Endodermal cell (in vitro differentiated cells): ENCODE measurements at regions not wholly inside any gene's neighbourhood (a gene's known extent, or its start where the extent isn't known, plus 50 kb on each side); places are given as distances from the start of the nearest gene placed in this dataset.

Experiments used
- DNase-seq: peaks from one replicate; pipeline ENCODE4 v3.0.0-alpha.2; 2017
- H3K27ac ChIP-seq: 2 replicates; pipeline ENCODE4 v1.5.1; 2013; ENCODE audit warnings: mild to moderate bottlenecking, low read depth, low read length, moderate library complexity
- H3K27me3 ChIP-seq: 2 replicates; pipeline ENCODE4 v1.6.1; 2013; ENCODE audit warnings: mild to moderate bottlenecking, low read length, moderate library complexity; ENCODE audit not compliant: insufficient read depth, control insufficient read depth, poor library complexity, severe bottlenecking
- H3K36me3 ChIP-seq: 2 replicates; pipeline ENCODE4 v1.7.0; 2013; ENCODE audit warnings: mild to moderate bottlenecking, low read length, moderate library complexity; ENCODE audit not compliant: control insufficient read depth, insufficient read depth
- H3K4me1 ChIP-seq: one replicate; pipeline ENCODE4 v1.7.0; 2013; ENCODE audit warnings: low read length; ENCODE audit not compliant: control insufficient read depth, insufficient read depth
- H3K4me3 ChIP-seq: 2 replicates; pipeline ENCODE4 v1.5.1; 2013; ENCODE audit warnings: mild to moderate bottlenecking, low read length, moderate library complexity
- H3K9ac ChIP-seq: 2 replicates; pipeline ENCODE4 v1.6.1; 2013; ENCODE audit warnings: mild to moderate bottlenecking, low read length, moderate library complexity; ENCODE audit not compliant: poor library complexity, severe bottlenecking; ENCODE audit errors: extremely low read depth
- H3K9me3 ChIP-seq: 2 replicates; pipeline ENCODE4 v1.6.1; 2013; ENCODE audit warnings: mild to moderate bottlenecking, low read length, moderate library complexity; ENCODE audit not compliant: control insufficient read depth
- H3K27ac Mint-ChIP-seq: 2 replicates; pipeline ENCODE4 v1.8.0; 2020; ENCODE audit warnings: mixed read lengths
- H3K27me3 Mint-ChIP-seq: 2 replicates; pipeline ENCODE4 v1.8.0; 2021; ENCODE audit warnings: mild to moderate bottlenecking, mixed read lengths; ENCODE audit not compliant: insufficient read depth
- H3K36me3 Mint-ChIP-seq: 2 replicates; pipeline ENCODE4 v1.8.0; 2020; ENCODE audit warnings: low read depth, mixed read lengths
- H3K4me1 Mint-ChIP-seq: 2 replicates; pipeline ENCODE4 v1.8.0; 2020; ENCODE audit warnings: mixed read lengths
- H3K4me3 Mint-ChIP-seq: 2 replicates; pipeline ENCODE4 v1.8.0; 2020; ENCODE audit warnings: mild to moderate bottlenecking, moderate library complexity, mixed read lengths
- H3K9me3 Mint-ChIP-seq: 2 replicates; pipeline ENCODE4 v1.8.0; 2020; ENCODE audit warnings: mild to moderate bottlenecking, mixed read lengths
- CTCF ChIP-seq: fragments of 200-600 bp; sonication (generic); conservative IDR thresholded peaks from 2 replicates; pipeline ENCODE4 v1.5.0; 2021; ENCODE audit warnings: antibody characterized with exemption, mild to moderate bottlenecking
- WGBS, 2 experiments: methylation state at CpG; one replicate each; pipeline versions ENCODE4 v1.1.5 to v1.1.7; 2013; ENCODE audit warnings: missing lambda C conversion rate in 2 of 2, mixed read lengths in 1 of 2; ENCODE audit not compliant: insufficient coverage in 1 of 2, insufficient read length in 1 of 2; 5-methylcytosine and 5-hydroxymethylcytosine counted together

- Histone ChIP-seq H3K9me3 (no peaks in the 10 kb centered on the region), H3K4me3 (no peak overlapping the region), H3K9ac (no peak overlapping the region), H3K36me3 (no peaks in the 10 kb centered on the region), H3K27me3 (peaks cover 16% of the 10 kb centered on the region), H3K4me1 (peaks cover 12% of the 10 kb centered on the region), H3K27ac (no peak overlapping the region)
- no peak overlapping the region for H3K4me3 Mint-ChIP-seq
- TF ChIP-seq CTCF = no peak
- peaks cover 23% of the 10 kb centered on the region for H3K4me1 Mint-ChIP-seq
- peaks cover 11% of the 10 kb centered on the region for H3K27me3 Mint-ChIP-seq
- H3K36me3 Mint-ChIP-seq = no peaks in the 10 kb centered on the region
- DNase-seq = no peak
- H3K9me3 Mint-ChIP-seq = peaks cover 3% of the 10 kb centered on the region
- H3K27ac Mint-ChIP-seq = no peak overlapping the region
Measured at GRCh38 chr4:19944251-19944650, 307.5 kb upstream of the SLIT2 start.

- no peak overlapping the region for H3K27ac ChIP-seq
- WGBS, 2 experiments = 94 to 100% methylated on average over 1 to 2 of the region's 2 CpGs
- H3K9me3 ChIP-seq = no peaks in the 10 kb centered on the region
- Mint-ChIP-seq H3K4me3 (no peak overlapping the region), H3K4me1 (peaks cover 23% of the 10 kb centered on the region), H3K27ac (no peak overlapping the region), H3K27me3 (peaks cover 28% of the 10 kb centered on the region), H3K36me3 (no peaks in the 10 kb centered on the region), H3K9me3 (peaks cover 3% of the 10 kb centered on the region)
- H3K4me1 ChIP-seq = peaks cover 12% of the 10 kb centered on the region
- no peaks in the 10 kb centered on the region for H3K36me3 ChIP-seq
- no peak for TF ChIP-seq CTCF
- no peak overlapping the region for H3K4me3 ChIP-seq
- no peak for DNase-seq
- H3K27me3 ChIP-seq = peaks cover 37% of the 10 kb centered on the region
- H3K9ac ChIP-seq = no peak overlapping the region
Measured at GRCh38 chr4:19941434-19941833, 310.3 kb upstream of the SLIT2 start.

GRCh38 chr4:19940861-19941260 lies 310.8 kb upstream of the SLIT2 start:
- peaks cover 21% of the 10 kb centered on the region for H3K4me1 Mint-ChIP-seq
- TF ChIP-seq CTCF = no peak
- WGBS, 2 experiments = 95 to 100% methylated on average over 1 of the region's 1 CpG
- no peaks in the 10 kb centered on the region for H3K36me3 ChIP-seq
- H3K9ac ChIP-seq = no peak overlapping the region
- H3K4me3 ChIP-seq = no peak overlapping the region
- H3K27me3 ChIP-seq = peaks cover 39% of the 10 kb centered on the region
- H3K27ac Mint-ChIP-seq = no peak overlapping the region
- H3K27ac ChIP-seq = no peak overlapping the region
- peaks cover 29% of the 10 kb centered on the region for H3K27me3 Mint-ChIP-seq
- DNase-seq = no peak
- H3K9me3 ChIP-seq = no peaks in the 10 kb centered on the region
- no peaks in the 10 kb centered on the region for H3K36me3 Mint-ChIP-seq
- no peak overlapping the region for H3K4me3 Mint-ChIP-seq
- H3K4me1 ChIP-seq = peaks cover 12% of the 10 kb centered on the region
- peaks cover 2% of the 10 kb centered on the region for H3K9me3 Mint-ChIP-seq
